Tibial nerve (tissue), 4 donors: ENCODE measurements at regions not wholly inside any gene's neighbourhood (a gene's known extent, or its start where the extent isn't known, plus 50 kb on each side); places are given as distances from the start of the nearest gene placed in this dataset.

Source experiments
- CTCF ChIP-seq, 5 experiments: fragments of 200-600 bp in 3 of 5; fragments of 450-650 bp in 2 of 5; sonication (generic) in 3 of 5; IDR thresholded peaks; one replicate each; pipeline ENCODE4 v1.5.1; 2016 to 2019; ENCODE audit warnings: antibody characterized with exemption in 5 of 5, mild to moderate bottlenecking in 3 of 5, moderate library complexity in 2 of 5
- EP300 ChIP-seq, 2 donors: sonication (generic); formaldehyde crosslinking; IDR thresholded peaks; one replicate each; pipeline ENCODE4 v1.6.1; 2017; ENCODE audit warnings: antibody characterized with exemption in 2 of 2, mild to moderate bottlenecking in 1 of 2
- POLR2A ChIP-seq, 2 donors: fragments of 450-650 bp; IDR thresholded peaks; one replicate each; pipeline ENCODE4 v1.6.1; 2017; ENCODE audit warnings: antibody characterized with exemption in 2 of 2, mild to moderate bottlenecking in 2 of 2, moderate library complexity in 2 of 2

- TF ChIP-seq POLR2A (IDR thresholded peaks at IDR 0.05) (no peak), CTCF (IDR thresholded peaks at IDR 0.05) (no peak), EP300 (IDR thresholded peaks at IDR 0.05) (no peak)
Observed at GRCh38 chr10:123252779-123253178, 98.6 kb downstream of the BUB3 start.
